Muscle layer of duodenum (tissue), 2 donors: ENCODE measurements at regions not wholly inside any gene's neighbourhood (a gene's known extent, or its start where the extent isn't known, plus 50 kb on each side); places are given as distances from the start of the nearest gene placed in this dataset.
"Not testable (repeated sequence)": the region's sequence is repeated elsewhere in the genome, so short reads cannot be mapped to it uniquely, and the experiment has no call there.

ENCODE experiments used
- H3K27ac ChIP-seq: one replicate; pipeline ENCODE4 v1.7.0; 2013; ENCODE audit warnings: mild to moderate bottlenecking, low read length
- H3K27me3 ChIP-seq: one replicate; pipeline ENCODE4 v1.7.0; 2013; ENCODE audit warnings: low read depth, mild to moderate bottlenecking, control low read depth, low read length
- H3K36me3 ChIP-seq, 2 donors: one replicate each; pipeline ENCODE4 v1.7.0; 2013; ENCODE audit warnings: low read length in 2 of 2, control low read depth in 1 of 2, mild to moderate bottlenecking in 1 of 2; ENCODE audit not compliant: insufficient read depth in 2 of 2, control insufficient read depth in 1 of 2
- H3K4me1 ChIP-seq, 2 donors: one replicate each; pipeline ENCODE4 v1.7.0; 2013; ENCODE audit warnings: low read length in 2 of 2, mild to moderate bottlenecking in 2 of 2, control low read depth in 1 of 2, moderate library complexity in 1 of 2; ENCODE audit not compliant: insufficient read depth in 2 of 2, control insufficient read depth in 1 of 2
- H3K4me3 ChIP-seq, 2 donors: one replicate each; pipeline ENCODE4 v1.7.0; 2013; ENCODE audit warnings: low read length in 2 of 2, low read depth in 1 of 2, mild to moderate bottlenecking in 1 of 2
- H3K9me3 ChIP-seq, 2 donors: one replicate each; pipeline ENCODE4 v1.7.0; 2013; ENCODE audit warnings: low read length in 2 of 2, control low read depth in 1 of 2, mild to moderate bottlenecking in 1 of 2; ENCODE audit not compliant: control insufficient read depth in 1 of 2
- donor health status: healthy.

GRCh38 chr15:29648415-29648814, 173.9 kb downstream of the TJP1 start:
- H3K27me3 ChIP-seq, H3K4me1 ChIP-seq, H3K4me3 ChIP-seq: not testable (repeated sequence)

GRCh38 chr15:29645841-29646240, 176.4 kb downstream of the TJP1 start:
- no peak overlapping the region for H3K27ac ChIP-seq
- no peaks in the 10 kb centered on the region for H3K36me3 ChIP-seq
- no peaks in the 10 kb centered on the region for H3K9me3 ChIP-seq
- no peaks in the 10 kb centered on the region for H3K4me1 ChIP-seq
- H3K27me3 ChIP-seq: no peaks in the 10 kb centered on the region
- H3K4me3 ChIP-seq: no peak overlapping the region

More at GRCh38 chr15:29648415-29648814, 173.9 kb downstream of the TJP1 start:
- H3K9me3 ChIP-seq, H3K27ac ChIP-seq, H3K36me3 ChIP-seq: not testable (repeated sequence)

GRCh38 chr15:29644361-29644760, 177.9 kb downstream of the TJP1 start:
- not testable (repeated sequence) for H3K27ac ChIP-seq, H3K4me1 ChIP-seq, H3K27me3 ChIP-seq, H3K4me3 ChIP-seq, H3K36me3 ChIP-seq, H3K9me3 ChIP-seq

- H3K27ac ChIP-seq: no peak overlapping the region
- no peaks in the 10 kb centered on the region for H3K36me3 ChIP-seq
- H3K9me3 ChIP-seq: no peaks in the 10 kb centered on the region
Measured at GRCh38 chr15:29638781-29639180, 183.5 kb downstream of the TJP1 start.

GRCh38 chr15:29638011-29638410, 184.3 kb downstream of the TJP1 start:
- H3K4me1 ChIP-seq: no peaks in the 10 kb centered on the region
- H3K27ac ChIP-seq: no peak overlapping the region
- H3K27me3 ChIP-seq: no peaks in the 10 kb centered on the region
- H3K4me3 ChIP-seq: no peak overlapping the region
- H3K36me3 ChIP-seq: no peaks in the 10 kb centered on the region
- H3K9me3 ChIP-seq: no peaks in the 10 kb centered on the region

More at GRCh38 chr15:29638781-29639180, 183.5 kb downstream of the TJP1 start:
- Histone ChIP-seq H3K4me1 (no peaks in the 10 kb centered on the region), H3K4me3 (no peak overlapping the region), H3K27me3 (no peaks in the 10 kb centered on the region)

- Histone ChIP-seq H3K27me3 (no peaks in the 10 kb centered on the region), H3K36me3 (no peaks in the 10 kb centered on the region), H3K4me3 (no peak overlapping the region), H3K4me1 (no peaks in the 10 kb centered on the region), H3K9me3 (no peaks in the 10 kb centered on the region), H3K27ac (no peak overlapping the region)
Measured at GRCh38 chr15:29637555-29637954, 184.7 kb downstream of the TJP1 start.

- Histone ChIP-seq H3K27me3 (no peaks in the 10 kb centered on the region), H3K4me3 (no peak overlapping the region), H3K4me1 (no peaks in the 10 kb centered on the region), H3K9me3 (no peaks in the 10 kb centered on the region), H3K36me3 (no peaks in the 10 kb centered on the region), H3K27ac (no peak overlapping the region)
Measured at GRCh38 chr15:29636921-29637320, 185.3 kb downstream of the TJP1 start.

GRCh38 chr15:29636140-29636539, 186.1 kb downstream of the TJP1 start:
- Histone ChIP-seq H3K4me3 (no peak overlapping the region), H3K4me1 (no peaks in the 10 kb centered on the region), H3K36me3 (no peaks in the 10 kb centered on the region), H3K9me3 (no peaks in the 10 kb centered on the region), H3K27ac (no peak overlapping the region), H3K27me3 (no peaks in the 10 kb centered on the region)

GRCh38 chr15:29635513-29636098, 186.7 kb downstream of the TJP1 start:
- no peak overlapping the region for H3K27ac ChIP-seq
- H3K36me3 ChIP-seq: no peaks in the 10 kb centered on the region
- H3K27me3 ChIP-seq: no peaks in the 10 kb centered on the region
- no peaks in the 10 kb centered on the region for H3K9me3 ChIP-seq
- no peaks in the 10 kb centered on the region for H3K4me1 ChIP-seq
- H3K4me3 ChIP-seq: no peak overlapping the region

GRCh38 chr15:29633971-29634370, 188.3 kb downstream of the TJP1 start:
- Histone ChIP-seq H3K36me3 (no peaks in the 10 kb centered on the region), H3K4me3 (no peak overlapping the region), H3K27me3 (no peaks in the 10 kb centered on the region), H3K27ac (no peak overlapping the region), H3K4me1 (no peaks in the 10 kb centered on the region), H3K9me3 (no peaks in the 10 kb centered on the region)

- H3K9me3 ChIP-seq: no peaks in the 10 kb centered on the region
- no peaks in the 10 kb centered on the region for H3K4me1 ChIP-seq
- H3K27ac ChIP-seq: no peak overlapping the region
- H3K27me3 ChIP-seq: no peaks in the 10 kb centered on the region
- no peak overlapping the region for H3K4me3 ChIP-seq
- no peaks in the 10 kb centered on the region for H3K36me3 ChIP-seq
Measured at GRCh38 chr15:29632671-29633406, 189.4 kb downstream of the TJP1 start.
